OCI-LY7 (cell line): ENCODE measurements at regions not wholly inside any gene's neighbourhood (a gene's known extent, or its start where the extent isn't known, plus 50 kb on each side); places are given as distances from the start of the nearest gene placed in this dataset.

Experiments used
- CTCF ChIP-seq: fragments of 200-600 bp; sonication (generic); conservative IDR thresholded peaks from 2 replicates; pipeline ENCODE4 v1.5.1; 2014; ENCODE audit warnings: mild to moderate bottlenecking, antibody characterized with exemption, low read length, moderate library complexity, mixed read lengths
- EZH2phosphoT487 ChIP-seq: fragments of 200-600 bp; sonication (generic); IDR thresholded peaks from 2 replicates; pipeline ENCODE4 v1.6.1; 2018; ENCODE audit warnings: low read depth, borderline replicate concordance, mild to moderate bottlenecking, mixed run types, antibody characterized with exemption, low read length, moderate library complexity, mixed read lengths

DNA sequence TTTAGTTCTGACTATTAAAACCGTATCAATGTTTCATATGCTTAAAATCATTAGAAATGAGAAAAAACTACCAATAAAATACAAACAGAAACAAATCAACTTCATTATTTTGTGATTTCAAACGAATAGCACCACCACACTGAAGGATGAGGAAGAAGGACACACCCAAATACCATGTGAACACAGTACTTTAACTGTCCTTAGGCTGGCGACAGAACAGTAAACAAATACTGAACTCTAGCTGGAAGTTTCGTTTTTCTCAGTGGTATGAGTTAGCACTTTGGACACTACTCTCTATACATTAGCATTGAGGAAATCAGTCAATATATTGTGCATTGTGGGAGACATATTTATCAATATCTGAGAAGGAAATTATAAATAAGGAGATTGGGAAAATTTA lies 202.4 kb upstream of the AGAP1 start:
- no peak for TF ChIP-seq CTCF
- no peak for TF ChIP-seq EZH2phosphoT487
